ENCODE measurements at regions not wholly inside any gene's neighbourhood (a gene's known extent, or its start where the extent isn't known, plus 50 kb on each side); places are given as distances from the start of the nearest gene placed in this dataset.

GRCh38 chr14:65964366-65964765, 521.8 kb upstream of the CCDC196 start (continued):
- TF ChIP-seq ZNF114 (CRISPR knock-in tag; IDR thresholded peaks at IDR 0.05) (no peak), ZNF462 (CRISPR knock-in tag; IDR thresholded peaks at IDR 0.05) (no peak), EZH2 (IDR thresholded peaks at IDR 0.05; ENCODE audit: low read depth, unreplicated experiment) (no peak)

GRCh38 chr14:65966188-65966587, 520.0 kb upstream of the CCDC196 start:
- Histone ChIP-seq H3K27me3 (ENCODE audit: insufficient read depth) (no peaks in the 10 kb centered on the region), H3K9me2 (ENCODE audit: insufficient read depth) (peaks cover 15% of the 10 kb centered on the region; the same call in 1 of the 2 replicates), H3K36me3 (ENCODE audit: insufficient read depth) (no peaks in the 10 kb centered on the region), H3K4me1 (ENCODE audit: insufficient read depth) (peaks cover 2% of the 10 kb centered on the region; the same call in 1 of the 2 replicates), H3F3A (replicated peaks; ENCODE audit: low read depth) (no peaks in the 10 kb centered on the region), H3K27ac (ENCODE audit: low read depth) (no peak overlapping the region), H3K4me3 (no peak overlapping the region), H3K79me2 (replicated peaks; ENCODE audit: insufficient read depth) (no peaks in the 10 kb centered on the region), H2AFZ (no peak overlapping the region), H4K20me1 (replicated peaks; ENCODE audit: insufficient read depth) (no peaks in the 10 kb centered on the region), H3K4me2 (no peak overlapping the region)
- Mint-ChIP-seq H3K9me3 (no peaks in the 10 kb centered on the region), H3K27ac (no peak overlapping the region), H3K4me1 (peaks cover 9% of the 10 kb centered on the region), H3K4me3 (no peak overlapping the region), H3K36me3 (ENCODE audit: low read depth) (no peaks in the 10 kb centered on the region), H3K27me3 (ENCODE audit: insufficient read depth, low read depth, poor library complexity) (no peaks in the 10 kb centered on the region)
- no peak for TF ChIP-seq ZNF114 (CRISPR knock-in tag; IDR thresholded peaks at IDR 0.05)
- TF ChIP-seq CTCF (conservative IDR thresholded peaks at IDR 0.05; ENCODE audit: low read depth in 2 of 2), result peak; percentile 27 to 63
- peak; percentile 38; the same call in 2 of the 3 replicates for ATAC-seq
- no peak for DNase-seq (ENCODE audit: low spot score)
